GM23338 (cell line): ENCODE measurements at regions not wholly inside any gene's neighbourhood (a gene's known extent, or its start where the extent isn't known, plus 50 kb on each side); places are given as distances from the start of the nearest gene placed in this dataset.

ENCODE experiments used
- ATAC-seq: fragments of 200-7000 bp; cut with Tn5 transposase; 3 replicates; pipeline ENCODE4 v1.9.1; 2020
- DNase-seq: peaks from one replicate; pipeline ENCODE4 v3.0.0-alpha.2; 2015; ENCODE audit warnings: low spot score
- H2AFZ ChIP-seq: fragments of 200-600 bp; sonication (generic); 2 replicates; pipeline ENCODE4 v1.8.0; 2016; ENCODE audit warnings: antibody characterized with exemption, mild to moderate bottlenecking, moderate library complexity
- H3F3A ChIP-seq: fragments of 200-600 bp; sonication (generic); replicated peaks from 2 replicates; pipeline ENCODE4 v1.8.0; 2017; ENCODE audit warnings: antibody characterized with exemption, mixed run types, low read depth
- H3K27ac ChIP-seq: fragments of 200-600 bp; sonication (generic); 2 replicates; pipeline ENCODE4 v1.6.1; 2016; ENCODE audit warnings: low read depth
- H3K27me3 ChIP-seq: fragments of 200-600 bp; sonication (generic); 2 replicates; pipeline ENCODE4 v1.8.0; 2016; ENCODE audit warnings: mild to moderate bottlenecking, mixed run types, moderate library complexity; ENCODE audit not compliant: insufficient read depth
- H3K36me3 ChIP-seq: fragments of 200-600 bp; sonication (generic); 2 replicates; pipeline ENCODE4 v1.8.0; 2016; ENCODE audit warnings: mild to moderate bottlenecking; ENCODE audit not compliant: insufficient read depth
- H3K4me1 ChIP-seq: fragments of 200-600 bp; sonication (generic); 2 replicates; pipeline ENCODE4 v1.8.0; 2016; ENCODE audit warnings: mild to moderate bottlenecking, moderate library complexity; ENCODE audit not compliant: insufficient read depth
- H3K4me2 ChIP-seq: fragments of 200-600 bp; sonication (generic); 2 replicates; pipeline ENCODE4 v1.7.1; 2017; ENCODE audit warnings: mixed run types
- H3K4me3 ChIP-seq: fragments of 200-600 bp; sonication (generic); 2 replicates; pipeline ENCODE4 v1.6.1; 2016; ENCODE audit warnings: mixed run types
- H3K79me2 ChIP-seq: fragments of 200-600 bp; sonication (generic); replicated peaks from 2 replicates; pipeline ENCODE4 v1.8.0; 2017; ENCODE audit warnings: mild to moderate bottlenecking; ENCODE audit not compliant: insufficient read depth
- H3K9me2 ChIP-seq: fragments of 200-600 bp; sonication (generic); 2 replicates; pipeline ENCODE4 v1.8.0; 2017; ENCODE audit not compliant: insufficient read depth
- H4K20me1 ChIP-seq: fragments of 200-600 bp; sonication (generic); replicated peaks from 2 replicates; pipeline ENCODE4 v1.8.0; 2017; ENCODE audit warnings: mild to moderate bottlenecking; ENCODE audit not compliant: insufficient read depth
- H3K27ac Mint-ChIP-seq: 2 replicates; pipeline ENCODE4 v1.8.0; 2020; ENCODE audit warnings: inconsistent platforms, mild to moderate bottlenecking, moderate library complexity, mixed read lengths
- H3K27me3 Mint-ChIP-seq: 3 replicates; pipeline ENCODE4 v1.8.0; 2022; ENCODE audit warnings: low read depth, mild to moderate bottlenecking, moderate library complexity, mixed read lengths, inconsistent platforms; ENCODE audit not compliant: insufficient read depth, poor library complexity
- H3K36me3 Mint-ChIP-seq: 3 replicates; pipeline ENCODE4 v1.8.0; 2021; ENCODE audit warnings: low read depth, mild to moderate bottlenecking, inconsistent platforms, moderate library complexity, mixed read lengths
- H3K4me1 Mint-ChIP-seq: 3 replicates; pipeline ENCODE4 v1.8.0; 2020; ENCODE audit warnings: mild to moderate bottlenecking, inconsistent platforms, mixed read lengths
- H3K4me3 Mint-ChIP-seq: 3 replicates; pipeline ENCODE4 v1.8.0; 2021; ENCODE audit warnings: moderate library complexity, mild to moderate bottlenecking, inconsistent platforms, mixed read lengths
- H3K9me3 Mint-ChIP-seq: 3 replicates; pipeline ENCODE4 v1.8.0; 2020; ENCODE audit warnings: moderate library complexity, mild to moderate bottlenecking, inconsistent platforms, mixed read lengths
- CREB1 ChIP-seq: fragments of 250-450 bp; sonication (Bioruptor Pico); IDR thresholded peaks from 2 replicates; pipeline ENCODE4 v1.5.0; 2020; ENCODE audit warnings: low read depth, mild to moderate bottlenecking, moderate library complexity
- CTCF ChIP-seq, 2 experiments: fragments of 200-600 bp in 1 of 2; sonication (generic) in 1 of 2; conservative IDR thresholded peaks; 2 replicates each; pipeline versions ENCODE4 v1.5.1 to v1.6.1; 2016 to 2017; ENCODE audit warnings: antibody characterized with exemption in 2 of 2, low read depth in 2 of 2, mild to moderate bottlenecking in 2 of 2, moderate library complexity in 1 of 2
- ETS1 ChIP-seq: IDR thresholded peaks from 2 replicates; pipeline ENCODE4 v1.6.1; 2016; ENCODE audit warnings: antibody characterized with exemption
- EZH2 ChIP-seq: fragments of 200-600 bp; sonication (generic); IDR thresholded peaks from one replicate; pipeline ENCODE4 v1.8.0; 2017; ENCODE audit warnings: antibody characterized with exemption, mild to moderate bottlenecking, low read depth; ENCODE audit not compliant: unreplicated experiment
- EZH2phosphoT487 ChIP-seq: fragments of 200-600 bp; sonication (generic); IDR thresholded peaks from one replicate; pipeline ENCODE4 v1.8.1; 2018; ENCODE audit warnings: antibody characterized with exemption; ENCODE audit not compliant: unreplicated experiment
- JUNB ChIP-seq: IDR thresholded peaks from one replicate; pipeline ENCODE4 v1.6.1; 2016; ENCODE audit warnings: antibody characterized with exemption; ENCODE audit not compliant: unreplicated experiment
- NANOG ChIP-seq: IDR thresholded peaks from 2 replicates; pipeline ENCODE4 v1.6.1; 2016; ENCODE audit warnings: antibody characterized with exemption, borderline replicate concordance
- POLR2AphosphoS5 ChIP-seq: IDR thresholded peaks from 2 replicates; pipeline ENCODE4 v1.6.1; 2016; ENCODE audit warnings: antibody characterized with exemption, low read depth
- REST ChIP-seq: IDR thresholded peaks from one replicate; pipeline ENCODE4 v1.6.1; 2018; ENCODE audit warnings: antibody characterized with exemption; ENCODE audit not compliant: unreplicated experiment
- STAT1 ChIP-seq: IDR thresholded peaks from one replicate; pipeline ENCODE4 v1.6.1; 2016; ENCODE audit warnings: antibody characterized with exemption; ENCODE audit not compliant: unreplicated experiment
- ZNF114 ChIP-seq: fragments of 250-450 bp; sonication (Bioruptor Pico); IDR thresholded peaks from 2 replicates; pipeline ENCODE4 v1.5.0; 2020; ENCODE audit warnings: mild to moderate bottlenecking, moderate library complexity
- ZNF331 ChIP-seq: fragments of 250-450 bp; sonication (Bioruptor Pico); IDR thresholded peaks from 2 replicates; pipeline ENCODE4 v1.5.0; 2020; ENCODE audit warnings: low read depth, mild to moderate bottlenecking, moderate library complexity
- ZNF462 ChIP-seq: fragments of 250-450 bp; sonication (Bioruptor Pico); IDR thresholded peaks from 2 replicates; pipeline ENCODE4 v1.5.0; 2020; ENCODE audit warnings: mild to moderate bottlenecking, moderate library complexity

GRCh38 chr7:53113424-53113823, 78.0 kb downstream of the POM121L12 start:
- Mint-ChIP-seq H3K36me3 (no peaks in the 10 kb centered on the region), H3K9me3 (no peaks in the 10 kb centered on the region), H3K4me1 (peaks cover 12% of the 10 kb centered on the region), H3K27me3 (no peaks in the 10 kb centered on the region), H3K27ac (no peak overlapping the region), H3K4me3 (no peak overlapping the region)
- Histone ChIP-seq H3K27me3 (no peaks in the 10 kb centered on the region), H3K9me2 (no peaks in the 10 kb centered on the region), H3K36me3 (no peaks in the 10 kb centered on the region), H2AFZ (no peak overlapping the region), H3K27ac (no peak overlapping the region), H4K20me1 (no peaks in the 10 kb centered on the region), H3K79me2 (no peaks in the 10 kb centered on the region), H3F3A (no peaks in the 10 kb centered on the region), H3K4me3 (no peak overlapping the region), H3K4me2 (no peak overlapping the region), H3K4me1 (peaks cover 18% of the 10 kb centered on the region)
- TF ChIP-seq EZH2, result no peak
- no peak for TF ChIP-seq ZNF462 (CRISPR knock-in tag)
- TF ChIP-seq CREB1 (CRISPR knock-in tag), result no peak
- no peak for TF ChIP-seq POLR2AphosphoS5
- TF ChIP-seq JUNB, result no peak
- no peak for TF ChIP-seq STAT1
- no peak for TF ChIP-seq ZNF331
- TF ChIP-seq ETS1, result no peak
- no peak for TF ChIP-seq NANOG
- no peak for TF ChIP-seq CTCF (conservative IDR thresholded peaks at IDR 0.05; ENCODE audit: low read depth in 2 of 2)
- no peak for TF ChIP-seq EZH2phosphoT487
- no peak for TF ChIP-seq REST
- no peak for TF ChIP-seq ZNF114 (CRISPR knock-in tag)
- ATAC-seq, result no peak
- no peak for DNase-seq
